ENCODE measurements at regions not wholly inside any gene's neighbourhood (a gene's known extent, or its start where the extent isn't known, plus 50 kb on each side); places are given as distances from the start of the nearest gene placed in this dataset.
"Not testable (repeated sequence)": the region's sequence is repeated elsewhere in the genome, so short reads cannot be mapped to it uniquely, and the experiment has no call there.

DNA sequence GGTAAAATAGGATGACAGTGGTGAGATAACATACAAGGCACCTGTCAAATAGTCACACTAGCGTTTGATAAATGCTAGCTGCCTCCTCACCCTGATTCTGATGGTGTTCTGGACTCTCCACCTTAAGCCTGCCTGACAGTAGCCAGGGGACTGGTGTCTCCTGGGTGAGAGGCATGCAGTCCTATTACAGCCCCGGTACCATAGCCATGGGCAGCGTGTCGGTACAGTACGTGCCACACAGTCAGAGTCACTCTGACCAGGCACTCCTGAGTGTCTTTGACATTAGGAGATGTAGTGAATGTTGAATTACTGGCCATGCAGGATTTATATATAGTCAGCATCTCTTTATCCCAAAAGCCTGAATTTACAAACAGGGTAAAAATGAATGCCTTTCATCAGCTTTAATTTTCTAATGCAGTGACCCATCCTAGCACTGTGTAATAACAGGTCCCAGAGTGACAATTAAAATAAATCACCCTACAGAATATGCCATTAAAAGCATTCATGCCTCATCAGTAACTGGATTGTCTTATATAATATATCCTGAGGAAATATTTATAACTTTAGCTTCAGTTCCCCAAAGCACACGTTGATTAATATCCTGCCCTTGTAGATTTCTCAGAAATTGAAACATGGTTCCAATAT, 760.3 kb upstream of the SOX11 start:
- Histone ChIP-seq H3K9me3 (ENCODE audit: insufficient read depth, low read depth, low read length) (0 out of 2 replicates have a peak, but pooled peaks cover 3% of the 10 kb centered on the region), H3K4me3 (ENCODE audit: low read length) (no peak overlapping the region), H3K9ac (ENCODE audit: low read depth, low read length) (no peak overlapping the region), H3K36me3 (ENCODE audit: insufficient read depth, low read length) (no peaks in the 10 kb centered on the region), H3K27me3 (ENCODE audit: insufficient read depth, low read length) (no peaks in the 10 kb centered on the region), H3K27ac (ENCODE audit: low read depth, low read length) (no peak overlapping the region), H3K4me1 (ENCODE audit: insufficient read depth, low read length) (no peaks in the 10 kb centered on the region)
- WGBS = 91% methylated on average over 5 of the region's 6 CpGs

DNA sequence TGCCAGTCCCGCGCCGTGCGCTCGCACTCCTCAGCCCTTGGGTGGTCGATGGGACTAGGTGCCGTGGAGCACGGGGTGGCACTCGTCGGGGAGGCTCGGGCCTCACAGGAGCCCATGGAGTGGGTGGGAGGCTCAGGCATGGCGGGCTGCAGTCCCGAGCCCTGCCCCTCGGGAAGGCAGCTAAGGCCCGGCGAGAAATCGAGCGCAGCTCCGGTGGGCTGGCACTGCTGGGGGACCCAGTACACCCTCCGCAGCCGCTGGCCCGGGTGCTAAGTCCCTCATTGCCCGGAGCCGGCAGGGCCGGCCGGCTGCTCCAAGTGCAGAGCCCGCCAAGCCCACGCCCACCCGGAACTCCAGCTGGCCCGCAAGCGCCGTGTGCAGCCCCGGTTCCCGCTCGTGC, 756.9 kb upstream of the SOX11 start:
- H3K9ac ChIP-seq (ENCODE audit: low read depth, low read length); H3K4me1 ChIP-seq (ENCODE audit: insufficient read depth, low read length); H3K27ac ChIP-seq (ENCODE audit: low read depth, low read length); H3K9me3 ChIP-seq (ENCODE audit: insufficient read depth, low read depth, low read length); H3K27me3 ChIP-seq (ENCODE audit: insufficient read depth, low read length); H3K36me3 ChIP-seq (ENCODE audit: insufficient read depth, low read length); H3K4me3 ChIP-seq (ENCODE audit: low read length): not testable (repeated sequence)
- 96% methylated on average over 35 of the region's 35 CpGs for WGBS

DNA sequence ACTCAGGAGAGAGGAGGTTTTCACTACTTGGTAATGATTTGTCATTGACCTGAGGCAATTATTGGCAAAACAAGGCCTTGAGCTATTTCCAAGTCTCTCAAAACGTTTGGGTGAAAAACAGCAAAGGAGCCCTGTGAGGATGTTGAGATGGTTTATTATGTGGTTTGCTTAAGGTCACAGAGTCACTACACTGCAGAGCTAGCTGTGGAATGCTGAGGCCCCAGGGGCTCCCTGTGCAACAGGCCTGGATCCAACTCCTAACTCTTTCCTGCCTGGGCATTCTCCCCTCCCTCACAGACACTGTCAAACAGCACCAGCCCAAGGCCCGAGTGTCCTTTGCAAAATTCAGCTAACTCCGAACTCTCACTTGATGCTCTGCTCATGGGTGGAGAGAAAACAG, 754.6 kb upstream of the SOX11 start:
- no peak overlapping the region for H3K27ac ChIP-seq (ENCODE audit: low read depth, low read length)
- H3K36me3 ChIP-seq (ENCODE audit: insufficient read depth, low read length) = no peaks in the 10 kb centered on the region
- no peaks in the 10 kb centered on the region for H3K27me3 ChIP-seq (ENCODE audit: insufficient read depth, low read length)
- 73% methylated on average over 3 of the region's 3 CpGs for WGBS
- no peak overlapping the region for H3K4me3 ChIP-seq (ENCODE audit: low read length)
- H3K9ac ChIP-seq (ENCODE audit: low read depth, low read length) = no peak overlapping the region
- H3K4me1 ChIP-seq (ENCODE audit: insufficient read depth, low read length) = no peaks in the 10 kb centered on the region
- 0 out of 2 replicates have a peak, but pooled peaks cover 3% of the 10 kb centered on the region for H3K9me3 ChIP-seq (ENCODE audit: insufficient read depth, low read depth, low read length)

DNA sequence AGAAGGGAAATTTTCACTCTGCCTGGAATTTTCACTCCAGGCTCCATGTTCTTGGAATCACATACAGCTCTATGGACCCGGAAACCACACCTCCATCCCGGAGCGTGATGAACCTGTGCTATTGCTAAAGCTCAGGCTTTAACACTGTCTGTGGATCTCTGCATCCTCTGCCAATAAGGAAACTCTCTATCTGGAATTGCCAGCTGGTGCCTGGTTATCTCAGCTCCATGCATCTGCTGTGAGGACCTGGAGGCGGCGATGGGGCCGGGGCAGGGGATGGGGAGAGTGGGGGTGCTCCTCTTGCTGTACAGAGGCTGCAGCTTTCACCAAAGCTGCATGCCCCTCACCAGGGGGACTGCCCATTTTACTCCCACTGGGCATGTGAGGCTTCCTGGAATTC, 754.0 kb upstream of the SOX11 start:
- H3K9me3 ChIP-seq (ENCODE audit: insufficient read depth, low read depth, low read length) = 0 out of 2 replicates have a peak, but pooled peaks cover 3% of the 10 kb centered on the region
- H3K36me3 ChIP-seq (ENCODE audit: insufficient read depth, low read length) = no peaks in the 10 kb centered on the region
- no peaks in the 10 kb centered on the region for H3K27me3 ChIP-seq (ENCODE audit: insufficient read depth, low read length)
- no peak overlapping the region for H3K27ac ChIP-seq (ENCODE audit: low read depth, low read length)
- 97% methylated on average over 6 of the region's 6 CpGs for WGBS
- no peaks in the 10 kb centered on the region for H3K4me1 ChIP-seq (ENCODE audit: insufficient read depth, low read length)
- no peak overlapping the region for H3K4me3 ChIP-seq (ENCODE audit: low read length)
- no peak overlapping the region for H3K9ac ChIP-seq (ENCODE audit: low read depth, low read length)

DNA sequence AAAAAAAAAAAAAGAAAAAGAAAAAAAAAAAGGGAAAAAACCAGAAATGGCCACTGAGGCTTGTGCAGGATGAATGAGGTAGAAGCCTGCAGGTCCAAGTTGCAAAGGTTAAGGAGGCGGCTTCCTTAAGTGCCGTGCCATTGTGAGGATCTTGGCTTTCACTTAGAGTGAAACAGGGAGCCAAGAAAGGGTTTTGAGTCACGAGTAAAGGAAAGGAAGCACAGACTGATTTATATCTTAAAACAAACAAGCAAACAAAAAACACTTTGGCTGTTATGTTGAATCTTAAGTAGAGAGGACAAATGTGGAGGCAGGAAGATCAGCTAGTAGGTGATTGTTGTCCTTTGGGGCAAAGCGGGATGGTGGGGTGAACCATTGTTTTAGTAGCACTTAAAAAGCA, 749.7 kb upstream of the SOX11 start:
- 94% methylated on average over 4 of the region's 4 CpGs for WGBS
- Histone ChIP-seq H3K9me3 (ENCODE audit: insufficient read depth, low read depth, low read length) (no peaks in the 10 kb centered on the region), H3K4me1 (ENCODE audit: insufficient read depth, low read length) (no peaks in the 10 kb centered on the region), H3K27me3 (ENCODE audit: insufficient read depth, low read length) (no peaks in the 10 kb centered on the region), H3K9ac (ENCODE audit: low read depth, low read length) (no peak overlapping the region), H3K27ac (ENCODE audit: low read depth, low read length) (no peak overlapping the region), H3K4me3 (ENCODE audit: low read length) (no peak overlapping the region), H3K36me3 (ENCODE audit: insufficient read depth, low read length) (no peaks in the 10 kb centered on the region)

DNA sequence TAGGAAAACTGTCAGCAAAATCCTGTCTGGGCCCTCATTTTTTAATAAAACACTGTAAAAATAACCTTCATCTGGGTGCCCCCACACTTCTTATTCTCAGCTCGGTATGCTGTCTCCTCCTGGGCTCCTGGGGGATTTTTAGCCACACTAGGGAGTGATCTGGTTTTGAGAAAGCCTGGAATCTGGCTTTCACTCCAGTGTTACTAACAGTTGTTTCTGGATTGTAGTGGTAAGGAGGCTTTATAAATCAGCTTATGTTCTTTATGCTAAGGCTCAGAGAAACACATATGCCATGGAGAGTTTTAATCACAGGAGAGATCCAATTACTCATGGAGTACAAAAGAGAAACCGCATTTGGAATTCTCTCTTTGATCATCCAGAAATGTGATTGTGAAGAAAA, 744.3 kb upstream of the SOX11 start:
- Histone ChIP-seq H3K9me3 (ENCODE audit: insufficient read depth, low read depth, low read length) (peaks cover 5% of the 10 kb centered on the region; the same call in 1 of the 2 replicates), H3K27ac (ENCODE audit: low read depth, low read length) (no peak overlapping the region), H3K4me1 (ENCODE audit: insufficient read depth, low read length) (no peaks in the 10 kb centered on the region), H3K27me3 (ENCODE audit: insufficient read depth, low read length) (no peaks in the 10 kb centered on the region), H3K36me3 (ENCODE audit: insufficient read depth, low read length) (no peaks in the 10 kb centered on the region), H3K4me3 (ENCODE audit: low read length) (no peak overlapping the region), H3K9ac (ENCODE audit: low read depth, low read length) (no peak overlapping the region)
- 100% methylated on average over 2 of the region's 2 CpGs for WGBS

DNA sequence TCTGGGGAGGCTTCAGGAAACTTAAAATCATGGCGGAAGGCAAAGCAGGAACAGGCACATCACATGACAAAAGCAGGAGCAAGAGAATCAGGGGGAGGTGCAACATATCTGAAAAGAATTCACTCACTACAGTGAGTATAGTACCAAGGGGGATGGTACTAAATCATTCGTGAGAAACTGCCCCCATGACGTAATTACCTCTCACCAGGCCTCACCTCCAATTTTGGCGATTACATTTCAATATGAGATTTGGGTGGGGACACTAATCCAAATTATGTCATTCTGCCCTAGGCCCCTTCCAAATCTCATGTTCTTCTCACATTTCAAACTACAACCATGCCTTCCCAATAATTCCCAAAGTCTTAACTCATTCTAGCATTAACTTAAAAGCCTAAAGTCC, 740.8 kb upstream of the SOX11 start:
- Histone ChIP-seq H3K36me3 (ENCODE audit: insufficient read depth, low read length) (no peaks in the 10 kb centered on the region), H3K27me3 (ENCODE audit: insufficient read depth, low read length) (no peaks in the 10 kb centered on the region), H3K9me3 (ENCODE audit: insufficient read depth, low read depth, low read length) (peaks cover 5% of the 10 kb centered on the region; the same call in 1 of the 2 replicates), H3K4me3 (ENCODE audit: low read length) (no peak overlapping the region), H3K9ac (ENCODE audit: low read depth, low read length) (no peak overlapping the region), H3K4me1 (ENCODE audit: insufficient read depth, low read length) (no peaks in the 10 kb centered on the region), H3K27ac (ENCODE audit: low read depth, low read length) (no peak overlapping the region)
- 97% methylated on average over 4 of the region's 4 CpGs for WGBS

DNA sequence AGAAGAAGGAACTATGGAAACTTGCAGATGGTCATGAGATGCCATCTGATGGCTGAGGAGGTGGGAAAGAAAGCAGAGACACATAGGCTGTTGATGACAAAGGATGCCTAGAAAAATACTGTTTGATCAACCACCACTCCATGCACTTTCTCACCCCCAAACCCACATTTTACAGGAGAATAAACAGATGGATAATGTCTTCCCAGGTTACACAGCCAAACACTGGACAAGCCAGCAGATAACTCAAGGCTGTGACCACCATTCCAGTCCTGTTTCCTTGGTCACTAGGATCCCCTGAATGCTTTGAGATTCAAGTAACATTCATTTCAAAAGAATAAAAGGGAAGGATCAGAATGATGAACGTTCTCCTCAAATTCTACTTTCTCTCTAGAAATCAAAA, 733.0 kb upstream of the SOX11 start:
- WGBS = no CpG with 5 or more reads among the region's 1 CpG
- no peaks in the 10 kb centered on the region for H3K27me3 ChIP-seq (ENCODE audit: insufficient read depth, low read length)
- no peaks in the 10 kb centered on the region for H3K4me1 ChIP-seq (ENCODE audit: insufficient read depth, low read length)
- no peaks in the 10 kb centered on the region for H3K36me3 ChIP-seq (ENCODE audit: insufficient read depth, low read length)
- H3K4me3 ChIP-seq (ENCODE audit: low read length) = no peak overlapping the region
- H3K27ac ChIP-seq (ENCODE audit: low read depth, low read length) = no peak overlapping the region
- H3K9me3 ChIP-seq (ENCODE audit: insufficient read depth, low read depth, low read length) = no peaks in the 10 kb centered on the region
- no peak overlapping the region for H3K9ac ChIP-seq (ENCODE audit: low read depth, low read length)

DNA sequence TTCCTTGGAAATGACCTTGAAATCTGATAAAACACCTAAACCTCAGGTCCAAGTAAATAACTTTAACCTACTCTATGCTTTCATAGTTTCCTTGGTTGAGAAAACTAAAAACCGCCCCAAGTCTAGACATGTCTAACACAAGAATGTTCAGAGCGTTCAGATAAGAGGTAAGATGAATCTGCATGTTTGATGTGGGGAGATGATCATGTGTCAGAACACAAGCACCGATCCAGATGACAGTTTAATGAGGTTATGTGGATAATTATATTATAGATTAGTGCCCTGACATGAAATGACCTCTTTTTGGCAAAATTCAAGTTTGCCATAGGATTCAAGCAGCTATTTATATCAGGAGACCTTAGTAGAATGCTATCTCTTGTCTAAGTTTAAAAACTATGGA, 729.8 kb upstream of the SOX11 start:
- WGBS = 95% methylated on average over 3 of the region's 3 CpGs
- Histone ChIP-seq H3K9ac (ENCODE audit: low read depth, low read length) (no peak overlapping the region), H3K4me1 (ENCODE audit: insufficient read depth, low read length) (no peaks in the 10 kb centered on the region), H3K4me3 (ENCODE audit: low read length) (no peak overlapping the region), H3K27me3 (ENCODE audit: insufficient read depth, low read length) (no peaks in the 10 kb centered on the region), H3K27ac (ENCODE audit: low read depth, low read length) (no peak overlapping the region), H3K36me3 (ENCODE audit: insufficient read depth, low read length) (no peaks in the 10 kb centered on the region), H3K9me3 (ENCODE audit: insufficient read depth, low read depth, low read length) (no peaks in the 10 kb centered on the region)

DNA sequence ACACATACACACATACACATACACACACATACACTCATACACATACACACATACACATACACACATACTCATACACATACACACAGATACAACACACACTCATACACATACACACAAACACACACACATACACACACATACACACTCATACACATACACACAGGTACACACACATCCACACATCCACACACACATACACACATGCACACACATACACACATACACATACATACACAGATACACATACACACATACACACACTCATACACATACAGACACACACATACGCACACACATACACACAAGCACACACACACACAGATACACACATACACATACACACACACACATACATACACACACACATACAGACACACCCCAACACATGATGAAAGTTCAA, 729.1 kb upstream of the SOX11 start:
- 98% methylated on average over 1 of the region's 1 CpG for WGBS
- H3K27me3 ChIP-seq (ENCODE audit: insufficient read depth, low read length) = no peaks in the 10 kb centered on the region
- H3K36me3 ChIP-seq (ENCODE audit: insufficient read depth, low read length) = no peaks in the 10 kb centered on the region
- no peak overlapping the region for H3K9ac ChIP-seq (ENCODE audit: low read depth, low read length)
- no peak overlapping the region for H3K27ac ChIP-seq (ENCODE audit: low read depth, low read length)
- H3K9me3 ChIP-seq (ENCODE audit: insufficient read depth, low read depth, low read length) = no peaks in the 10 kb centered on the region
- H3K4me1 ChIP-seq (ENCODE audit: insufficient read depth, low read length) = no peaks in the 10 kb centered on the region
- no peak overlapping the region for H3K4me3 ChIP-seq (ENCODE audit: low read length)

DNA sequence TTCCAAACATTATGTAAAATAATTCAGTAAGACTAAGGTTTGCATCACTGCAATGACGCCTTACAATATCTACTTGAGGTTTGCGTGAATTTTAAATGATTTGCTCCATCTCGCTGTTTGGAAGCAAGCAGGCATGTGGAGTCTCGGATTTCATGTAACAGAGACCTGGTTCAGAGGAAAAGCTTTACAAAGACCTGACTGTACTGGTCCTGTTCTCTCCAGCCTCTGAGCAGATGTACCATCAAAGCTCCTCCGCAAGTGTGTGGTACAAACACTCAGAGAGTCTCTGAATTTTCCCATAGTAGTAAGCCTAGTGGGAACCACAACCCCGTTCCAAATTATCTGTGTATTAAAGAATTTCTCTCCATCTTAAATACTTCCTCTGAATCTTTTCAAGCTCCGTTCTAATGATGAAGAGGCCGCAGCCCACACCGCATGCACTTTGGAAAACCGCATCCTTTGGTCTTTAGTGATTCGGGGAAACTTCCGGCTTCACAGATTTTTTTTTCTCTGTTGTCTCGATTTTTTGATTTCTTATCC, 728.1 kb upstream of the SOX11 start:
- Histone ChIP-seq H3K9ac (ENCODE audit: low read depth, low read length) (no peak overlapping the region), H3K4me3 (ENCODE audit: low read length) (no peak overlapping the region), H3K9me3 (ENCODE audit: insufficient read depth, low read depth, low read length) (no peaks in the 10 kb centered on the region), H3K27ac (ENCODE audit: low read depth, low read length) (no peak overlapping the region), H3K36me3 (ENCODE audit: insufficient read depth, low read length) (no peaks in the 10 kb centered on the region), H3K4me1 (ENCODE audit: insufficient read depth, low read length) (no peaks in the 10 kb centered on the region), H3K27me3 (ENCODE audit: insufficient read depth, low read length) (no peaks in the 10 kb centered on the region)
- WGBS = 95% methylated on average over 13 of the region's 13 CpGs

DNA sequence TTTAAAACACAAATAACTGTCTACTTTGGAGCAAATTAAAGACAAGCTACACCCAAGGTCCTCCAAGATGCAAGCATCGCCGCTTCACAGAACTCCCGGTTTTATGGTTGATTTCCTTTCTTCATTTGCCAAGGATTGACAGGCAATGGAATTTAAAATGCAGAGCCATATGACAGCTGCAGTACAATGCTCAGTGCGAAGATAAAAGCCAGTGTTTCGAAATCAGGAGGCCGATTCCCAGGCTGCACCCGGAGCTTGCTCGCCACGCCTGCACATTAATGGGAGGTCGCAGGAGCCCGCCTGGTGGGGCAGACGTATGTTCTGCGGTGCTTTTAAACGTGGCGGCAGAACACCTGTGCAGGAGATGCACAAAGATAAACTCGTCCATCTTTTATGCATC, 727.6 kb upstream of the SOX11 start:
- Histone ChIP-seq H3K27ac (ENCODE audit: low read depth, low read length) (no peak overlapping the region), H3K36me3 (ENCODE audit: insufficient read depth, low read length) (no peaks in the 10 kb centered on the region), H3K9me3 (ENCODE audit: insufficient read depth, low read depth, low read length) (no peaks in the 10 kb centered on the region), H3K27me3 (ENCODE audit: insufficient read depth, low read length) (no peaks in the 10 kb centered on the region), H3K4me3 (ENCODE audit: low read length) (no peak overlapping the region), H3K4me1 (ENCODE audit: insufficient read depth, low read length) (no peaks in the 10 kb centered on the region), H3K9ac (ENCODE audit: low read depth, low read length) (no peak overlapping the region)
- 88% methylated on average over 16 of the region's 16 CpGs for WGBS

Data from HUES64 (cell line).